ENCODE measurements at regions not wholly inside any gene's neighbourhood (a gene's known extent, or its start where the extent isn't known, plus 50 kb on each side); places are given as distances from the start of the nearest gene placed in this dataset.

DNA sequence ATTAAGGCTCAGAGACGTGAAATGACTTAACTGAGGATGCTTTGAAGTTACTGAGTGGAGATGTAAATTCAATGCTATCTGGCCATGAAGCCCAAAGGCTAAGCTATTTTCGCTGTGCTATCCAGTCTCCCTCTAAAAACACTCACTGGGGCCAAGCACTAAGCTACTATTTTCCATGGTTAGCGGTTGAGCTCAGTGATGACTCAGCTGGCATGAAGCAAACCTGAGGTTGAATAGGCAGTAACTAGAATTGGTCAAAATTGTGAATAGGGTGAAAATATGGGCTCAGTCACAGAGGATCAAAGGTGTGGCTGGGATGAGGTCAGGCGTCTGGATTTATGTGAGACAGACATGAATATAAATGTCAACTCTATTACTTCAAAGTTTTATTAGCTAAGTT lies 564.2 kb upstream of the KIRREL3 start:
- TF ChIP-seq, protein P1, sequence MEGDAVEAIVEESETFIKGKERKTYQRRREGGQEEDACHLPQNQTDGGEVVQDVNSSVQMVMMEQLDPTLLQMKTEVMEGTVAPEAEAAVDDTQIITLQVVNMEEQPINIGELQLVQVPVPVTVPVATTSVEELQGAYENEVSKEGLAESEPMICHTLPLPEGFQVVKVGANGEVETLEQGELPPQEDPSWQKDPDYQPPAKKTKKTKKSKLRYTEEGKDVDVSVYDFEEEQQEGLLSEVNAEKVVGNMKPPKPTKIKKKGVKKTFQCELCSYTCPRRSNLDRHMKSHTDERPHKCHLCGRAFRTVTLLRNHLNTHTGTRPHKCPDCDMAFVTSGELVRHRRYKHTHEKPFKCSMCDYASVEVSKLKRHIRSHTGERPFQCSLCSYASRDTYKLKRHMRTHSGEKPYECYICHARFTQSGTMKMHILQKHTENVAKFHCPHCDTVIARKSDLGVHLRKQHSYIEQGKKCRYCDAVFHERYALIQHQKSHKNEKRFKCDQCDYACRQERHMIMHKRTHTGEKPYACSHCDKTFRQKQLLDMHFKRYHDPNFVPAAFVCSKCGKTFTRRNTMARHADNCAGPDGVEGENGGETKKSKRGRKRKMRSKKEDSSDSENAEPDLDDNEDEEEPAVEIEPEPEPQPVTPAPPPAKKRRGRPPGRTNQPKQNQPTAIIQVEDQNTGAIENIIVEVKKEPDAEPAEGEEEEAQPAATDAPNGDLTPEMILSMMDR (IDR thresholded peaks at IDR 0.05; ENCODE audit: low read depth, low read length): no peak
- TF ChIP-seq EZH2phosphoT487 (IDR thresholded peaks at IDR 0.05; ENCODE audit: low read depth): no peak

Data from OCI-LY3 (cell line).